ENCODE measurements at regions not wholly inside any gene's neighbourhood (a gene's known extent, or its start where the extent isn't known, plus 50 kb on each side); places are given as distances from the start of the nearest gene placed in this dataset.

DNA sequence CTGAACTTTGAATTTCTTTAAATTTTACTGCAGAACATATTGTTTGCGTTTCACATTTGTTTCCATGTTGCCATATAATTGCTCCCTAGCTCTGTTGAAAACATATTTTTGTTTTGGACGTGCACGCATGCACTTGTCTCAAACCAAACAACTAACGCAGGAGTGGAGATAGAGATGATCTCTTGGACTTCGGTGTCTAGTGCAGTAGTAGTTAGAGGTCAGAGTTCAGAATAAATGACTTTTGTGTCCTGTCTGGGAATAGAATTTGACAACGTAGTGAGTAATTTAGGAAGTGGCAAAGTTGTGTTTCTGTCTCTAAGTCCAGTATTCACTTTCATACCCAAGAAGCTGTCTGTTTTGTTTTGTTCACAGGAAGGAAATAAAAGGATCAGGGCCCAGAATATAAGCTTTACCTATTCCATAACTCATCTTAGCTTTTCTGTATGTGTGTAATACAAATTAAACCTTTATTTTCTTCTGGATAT, 173.8 kb downstream of the AEBP2 start:
- TF ChIP-seq, protein P1, sequence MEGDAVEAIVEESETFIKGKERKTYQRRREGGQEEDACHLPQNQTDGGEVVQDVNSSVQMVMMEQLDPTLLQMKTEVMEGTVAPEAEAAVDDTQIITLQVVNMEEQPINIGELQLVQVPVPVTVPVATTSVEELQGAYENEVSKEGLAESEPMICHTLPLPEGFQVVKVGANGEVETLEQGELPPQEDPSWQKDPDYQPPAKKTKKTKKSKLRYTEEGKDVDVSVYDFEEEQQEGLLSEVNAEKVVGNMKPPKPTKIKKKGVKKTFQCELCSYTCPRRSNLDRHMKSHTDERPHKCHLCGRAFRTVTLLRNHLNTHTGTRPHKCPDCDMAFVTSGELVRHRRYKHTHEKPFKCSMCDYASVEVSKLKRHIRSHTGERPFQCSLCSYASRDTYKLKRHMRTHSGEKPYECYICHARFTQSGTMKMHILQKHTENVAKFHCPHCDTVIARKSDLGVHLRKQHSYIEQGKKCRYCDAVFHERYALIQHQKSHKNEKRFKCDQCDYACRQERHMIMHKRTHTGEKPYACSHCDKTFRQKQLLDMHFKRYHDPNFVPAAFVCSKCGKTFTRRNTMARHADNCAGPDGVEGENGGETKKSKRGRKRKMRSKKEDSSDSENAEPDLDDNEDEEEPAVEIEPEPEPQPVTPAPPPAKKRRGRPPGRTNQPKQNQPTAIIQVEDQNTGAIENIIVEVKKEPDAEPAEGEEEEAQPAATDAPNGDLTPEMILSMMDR (IDR thresholded peaks at IDR 0.05): no peak
- TF ChIP-seq POLR2A (IDR thresholded peaks at IDR 0.05): no peak
